ENCODE measurements at regions not wholly inside any gene's neighbourhood (a gene's known extent, or its start where the extent isn't known, plus 50 kb on each side); places are given as distances from the start of the nearest gene placed in this dataset.
"Not testable (repeated sequence)": the region's sequence is repeated elsewhere in the genome, so short reads cannot be mapped to it uniquely, and the experiment has no call there.

- in situ Hi-C loops (cut with MboI; ENCODE audit: low sequenced_read_pairs in 4 of 4) (no loop called here), intact Hi-C loops (cut with DNase I; ENCODE audit: low total_unique reads) (loop anchor here (5.0 kb wide), 1 partner anchor 715 kb away; no protein-coding TSS in a partner anchor)
- no peaks in the 10 kb centered on the region for H3K36me3 ChIP-seq
- DNase-seq: peak in 1 of 2 donors; percentile 17
- no peaks in the 10 kb centered on the region for H3K4me1 ChIP-seq
- H3K27me3 ChIP-seq: no peaks in the 10 kb centered on the region
- no peak for TF ChIP-seq POLR2A (IDR thresholded peaks at IDR 0.05)
- peak; percentile 35 to 67 (median 61) for TF ChIP-seq CTCF (IDR thresholded peaks at IDR 0.05 in 4 of 5, conservative IDR thresholded peaks at IDR 0.05 in 1 of 5)
- H3K27ac ChIP-seq: no peak overlapping the region
- H3K9me3 ChIP-seq: no peaks in the 10 kb centered on the region
- H3K4me3 ChIP-seq: no peak overlapping the region
- ATAC-seq: peak in 1 of 2 donors; percentile 60
Measured at GRCh38 chr5:123937230-123937629, 425.3 kb downstream of the CSNK1G3 start.

DNA sequence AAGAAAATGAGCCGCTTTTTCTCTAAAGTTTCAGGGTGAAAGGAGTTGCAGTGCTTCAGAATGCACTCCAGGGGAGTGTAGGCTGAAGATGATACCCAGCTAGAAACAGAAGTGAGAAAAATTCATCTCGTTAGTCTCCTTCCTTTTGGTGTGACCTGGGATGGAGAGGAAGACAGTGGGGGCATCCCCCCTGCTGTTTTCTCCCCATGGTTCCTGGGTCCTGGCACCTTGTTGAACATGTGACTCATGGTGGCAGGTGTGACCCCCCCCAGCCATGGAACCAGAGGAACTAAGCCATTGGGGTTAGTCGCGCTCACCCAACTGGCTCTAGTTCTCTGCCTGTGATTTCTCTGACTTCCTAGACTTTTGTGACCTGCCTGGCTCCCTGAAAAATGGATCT lies 424.6 kb downstream of the CSNK1G3 start:
- no peak for TF ChIP-seq POLR2A (IDR thresholded peaks at IDR 0.05)
- TF ChIP-seq CTCF (IDR thresholded peaks at IDR 0.05 in 4 of 5, conservative IDR thresholded peaks at IDR 0.05 in 1 of 5): no peak
- no peaks in the 10 kb centered on the region for H3K4me1 ChIP-seq
- no peak overlapping the region for H3K27ac ChIP-seq
- H3K27me3 ChIP-seq: no peaks in the 10 kb centered on the region
- no peak for DNase-seq
- H3K4me3 ChIP-seq: no peak overlapping the region
- H3K36me3 ChIP-seq: no peaks in the 10 kb centered on the region
- no peaks in the 10 kb centered on the region for H3K9me3 ChIP-seq
- in situ Hi-C loops (cut with MboI; ENCODE audit: low sequenced_read_pairs in 4 of 4) (no loop called here), intact Hi-C loops (cut with DNase I; ENCODE audit: low total_unique reads) (loop anchor here (5.0 kb wide), 1 partner anchor 716 kb away; no protein-coding TSS in a partner anchor)
- no peak for ATAC-seq

DNA sequence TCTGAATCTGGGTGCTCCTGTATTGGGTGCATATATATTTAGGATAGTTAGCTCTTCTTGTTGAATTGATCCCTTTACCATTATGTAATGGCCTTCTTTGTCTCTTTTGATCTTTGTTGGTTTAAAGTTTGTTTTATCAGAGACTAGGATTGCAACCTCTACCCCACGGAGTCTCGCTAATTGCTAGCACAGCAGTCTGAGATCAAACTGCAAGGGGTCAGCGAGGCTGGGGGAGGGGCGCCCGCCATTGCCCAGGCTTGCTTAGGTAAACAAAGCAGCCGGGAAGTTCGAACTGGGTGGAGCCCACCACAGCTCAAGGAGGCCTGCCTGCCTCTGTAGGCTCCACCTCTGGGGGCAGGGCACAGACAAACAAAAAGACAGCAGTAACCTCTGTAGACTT lies 421.8 kb downstream of the CSNK1G3 start:
- H3K27ac ChIP-seq; intact Hi-C loops (cut with DNase I; ENCODE audit: low total_unique reads); H3K27me3 ChIP-seq; ATAC-seq; in situ Hi-C loops (cut with MboI; ENCODE audit: low sequenced_read_pairs in 4 of 4); H3K4me3 ChIP-seq; DNase-seq; H3K36me3 ChIP-seq; H3K4me1 ChIP-seq; H3K9me3 ChIP-seq: not testable (repeated sequence)

- TF ChIP-seq POLR2A (IDR thresholded peaks at IDR 0.05) (no peak), CTCF (IDR thresholded peaks at IDR 0.05 in 4 of 5, conservative IDR thresholded peaks at IDR 0.05 in 1 of 5) (no peak)
- no peaks in the 10 kb centered on the region for H3K9me3 ChIP-seq
- no peaks in the 10 kb centered on the region for H3K4me1 ChIP-seq
- H3K4me3 ChIP-seq: no peak overlapping the region
- no peak overlapping the region for H3K27ac ChIP-seq
- intact Hi-C loops (cut with DNase I; ENCODE audit: low total_unique reads) (no loop called here), in situ Hi-C loops (cut with MboI; ENCODE audit: low sequenced_read_pairs in 4 of 4) (no loop called here)
- no peaks in the 10 kb centered on the region for H3K27me3 ChIP-seq
- H3K36me3 ChIP-seq: no peaks in the 10 kb centered on the region
- ATAC-seq (no peak), DNase-seq (no peak)
Measured at GRCh38 chr5:123929055-123929474, 417.1 kb downstream of the CSNK1G3 start.

- no peaks in the 10 kb centered on the region for H3K4me1 ChIP-seq
- no peak for TF ChIP-seq POLR2A (IDR thresholded peaks at IDR 0.05)
- no peak for TF ChIP-seq CTCF (IDR thresholded peaks at IDR 0.05 in 4 of 5, conservative IDR thresholded peaks at IDR 0.05 in 1 of 5)
- DNase-seq: no peak
- intact Hi-C loops (cut with DNase I; ENCODE audit: low total_unique reads) (no loop called here), in situ Hi-C loops (cut with MboI; ENCODE audit: low sequenced_read_pairs in 4 of 4) (no loop called here)
- no peak for ATAC-seq
- no peak overlapping the region for H3K27ac ChIP-seq
- no peaks in the 10 kb centered on the region for H3K9me3 ChIP-seq
- no peak overlapping the region for H3K4me3 ChIP-seq
- no peaks in the 10 kb centered on the region for H3K27me3 ChIP-seq
- no peaks in the 10 kb centered on the region for H3K36me3 ChIP-seq
Measured at GRCh38 chr5:123928401-123928800, 416.4 kb downstream of the CSNK1G3 start.

All from gastrocnemius medialis (tissue), 4 donors.